ENCODE measurements at regions not wholly inside any gene's neighbourhood (a gene's known extent, or its start where the extent isn't known, plus 50 kb on each side); places are given as distances from the start of the nearest gene placed in this dataset.
"Not testable (repeated sequence)": the region's sequence is repeated elsewhere in the genome, so short reads cannot be mapped to it uniquely, and the experiment has no call there.

- DNase-seq = no peak
These were observed 713.4 kb upstream of the ACO1 start for GRCh38 chr9:31671011-31671410.

GRCh38 chr9:31674264-31674663 lies 710.2 kb upstream of the ACO1 start:
- DNase-seq = no peak

DNA sequence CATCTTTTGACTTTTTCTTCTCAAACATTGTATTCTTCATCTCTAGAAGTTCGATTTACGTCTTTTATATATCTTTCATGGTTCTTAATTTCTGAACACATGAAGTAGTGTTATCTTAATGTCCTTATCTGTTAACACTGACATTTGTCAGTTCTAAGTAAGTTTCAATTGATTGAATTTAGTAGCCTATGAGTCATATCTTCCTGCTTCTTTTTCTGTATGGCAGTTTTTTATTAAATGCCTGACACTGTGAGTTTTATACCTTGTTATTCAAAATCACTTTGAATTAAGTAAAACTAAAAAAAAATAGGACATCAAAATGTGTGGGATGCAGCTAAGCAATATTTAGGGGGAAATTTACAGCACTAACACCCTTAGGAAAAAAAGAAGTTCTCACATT lies 707.0 kb upstream of the ACO1 start:
- no peak for DNase-seq

- no peak for DNase-seq
These were observed 706.6 kb upstream of the ACO1 start for GRCh38 chr9:31677877-31678276.

- DNase-seq = no peak
These were observed 701.3 kb upstream of the ACO1 start for GRCh38 chr9:31683116-31683515.

- no peak for DNase-seq
These were observed 686.5 kb upstream of the ACO1 start for GRCh38 chr9:31697956-31698355.

- DNase-seq = no peak
These were observed 684.6 kb upstream of the ACO1 start for GRCh38 chr9:31699836-31700235.

DNA sequence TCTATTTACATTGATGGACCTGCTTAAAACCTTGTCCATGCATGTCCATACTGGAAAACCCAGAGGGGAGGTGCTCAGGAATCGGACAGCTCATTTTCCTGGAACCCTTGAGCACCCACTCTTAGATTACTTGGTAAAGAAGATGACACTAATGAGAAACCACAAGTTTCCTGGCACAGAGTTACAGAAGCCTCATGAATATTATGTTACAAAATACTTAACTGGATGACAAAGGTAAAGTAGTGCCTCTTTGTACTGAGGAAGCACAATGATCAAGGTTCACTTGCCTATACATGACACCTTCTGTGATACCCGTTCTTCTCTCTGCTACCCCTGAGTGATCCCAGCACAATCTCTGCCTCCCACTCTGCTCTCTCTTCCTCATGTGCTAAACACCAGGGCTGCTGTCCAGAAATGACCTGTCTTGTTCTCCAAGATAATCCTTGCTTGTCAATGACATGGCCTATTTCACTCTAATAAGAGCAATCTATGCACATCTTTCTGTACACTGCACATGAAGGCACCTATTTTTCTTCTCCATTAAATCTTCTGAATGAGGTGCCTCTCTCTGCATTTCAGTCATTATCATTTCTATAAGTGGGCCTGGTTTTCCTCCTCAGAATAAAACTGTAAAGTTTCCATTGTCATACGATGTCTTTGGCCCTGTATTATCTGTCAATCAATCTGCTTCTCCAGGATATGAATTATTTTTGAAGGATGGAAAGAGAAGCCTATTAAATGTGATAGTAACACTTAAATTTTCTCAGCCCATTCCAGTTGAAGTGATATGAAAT lies 684.0 kb upstream of the ACO1 start:
- no peak for DNase-seq

- no peak for DNase-seq
These were observed 681.5 kb upstream of the ACO1 start for GRCh38 chr9:31702957-31703356.

GRCh38 chr9:31715250-31715649 lies 669.2 kb upstream of the ACO1 start:
- DNase-seq = no peak

GRCh38 chr9:31719262-31719661 lies 665.2 kb upstream of the ACO1 start:
- no peak for DNase-seq

- no peak for DNase-seq
These were observed 654.0 kb upstream of the ACO1 start for GRCh38 chr9:31730398-31730797.

DNA sequence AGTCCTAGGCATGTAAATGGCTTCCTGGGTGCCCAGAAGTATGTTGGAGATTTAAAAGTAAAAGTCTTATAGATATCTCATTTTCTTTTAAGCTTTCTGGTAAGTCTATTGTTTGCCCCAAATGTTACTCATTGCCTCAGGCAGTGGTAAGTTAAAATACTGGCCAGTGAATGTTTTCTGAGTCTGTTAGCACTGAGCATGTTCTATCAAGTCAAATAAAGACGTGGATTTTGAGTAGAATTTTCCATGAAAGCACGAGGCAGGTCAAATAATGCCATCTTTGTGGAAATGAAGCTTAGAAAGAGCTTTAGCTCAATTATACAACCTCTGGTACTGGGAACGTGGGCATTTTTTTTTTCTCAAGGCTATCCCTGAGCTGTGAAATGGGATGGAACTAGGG lies 651.3 kb upstream of the ACO1 start:
- no peak for DNase-seq

GRCh38 chr9:31736581-31737179 lies 647.8 kb upstream of the ACO1 start:
- DNase-seq = no peak

DNA sequence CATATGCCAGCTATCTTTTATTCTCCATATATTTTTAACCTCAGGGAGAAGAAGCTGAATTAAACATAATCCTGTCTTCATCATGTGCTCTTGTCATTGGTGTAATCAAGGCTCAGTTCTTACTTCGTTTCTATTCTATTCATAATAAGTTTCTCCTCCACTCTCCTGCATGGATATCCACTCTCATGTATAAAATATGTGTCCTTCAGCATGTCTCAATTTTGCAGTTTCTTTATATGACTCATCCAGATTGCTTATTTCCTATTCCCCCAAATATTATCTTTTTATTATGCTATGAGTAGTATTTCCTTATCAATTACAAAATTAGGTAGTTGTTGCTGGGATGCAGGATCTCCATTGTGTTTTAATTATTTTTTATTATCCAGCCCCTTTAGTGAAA lies 643.7 kb upstream of the ACO1 start:
- no peak for DNase-seq

GRCh38 chr9:31744589-31744988 lies 639.9 kb upstream of the ACO1 start:
- no peak for DNase-seq

- no peak for DNase-seq
These were observed 639.0 kb upstream of the ACO1 start for GRCh38 chr9:31745468-31745867.

DNA sequence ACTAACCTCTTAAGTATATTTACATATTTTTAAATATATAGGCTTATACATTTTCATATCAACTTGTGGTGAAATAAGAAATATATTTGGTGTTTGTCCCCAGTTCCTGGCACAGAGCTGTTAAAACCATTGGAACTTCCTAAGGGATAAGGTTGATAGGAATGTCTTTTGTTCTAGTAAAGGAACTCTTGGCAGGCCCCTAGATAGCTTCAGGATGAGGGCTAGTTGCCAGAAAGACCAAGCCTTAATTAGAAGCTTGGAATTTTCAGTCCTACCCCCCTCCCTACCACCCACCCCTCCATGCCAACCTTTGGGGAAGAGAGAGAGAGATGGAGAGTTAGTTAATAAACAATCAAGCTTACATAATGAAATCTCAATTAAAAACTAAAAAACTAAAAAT lies 638.6 kb upstream of the ACO1 start:
- no peak for DNase-seq

DNA sequence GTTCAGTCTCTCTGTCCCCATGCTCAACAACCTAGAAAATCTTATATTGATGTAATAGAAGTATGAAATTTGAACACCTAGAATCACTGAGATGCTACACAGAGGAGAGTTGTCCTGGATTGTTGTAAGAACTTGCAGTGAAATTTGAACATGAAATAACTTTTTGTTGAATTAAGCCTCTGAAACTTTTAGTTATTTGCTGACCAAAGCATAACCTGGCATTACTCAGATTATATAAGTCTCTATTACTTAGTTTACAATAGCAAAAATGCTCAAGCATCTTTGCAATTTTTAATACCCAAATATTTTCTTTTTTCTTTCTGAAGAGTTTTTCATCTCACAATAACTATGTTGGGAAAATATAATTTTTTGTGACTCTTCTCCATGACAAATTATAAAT lies 630.7 kb upstream of the ACO1 start:
- no peak for DNase-seq

- DNase-seq = no peak
These were observed 624.7 kb upstream of the ACO1 start for GRCh38 chr9:31759703-31760102.

DNA sequence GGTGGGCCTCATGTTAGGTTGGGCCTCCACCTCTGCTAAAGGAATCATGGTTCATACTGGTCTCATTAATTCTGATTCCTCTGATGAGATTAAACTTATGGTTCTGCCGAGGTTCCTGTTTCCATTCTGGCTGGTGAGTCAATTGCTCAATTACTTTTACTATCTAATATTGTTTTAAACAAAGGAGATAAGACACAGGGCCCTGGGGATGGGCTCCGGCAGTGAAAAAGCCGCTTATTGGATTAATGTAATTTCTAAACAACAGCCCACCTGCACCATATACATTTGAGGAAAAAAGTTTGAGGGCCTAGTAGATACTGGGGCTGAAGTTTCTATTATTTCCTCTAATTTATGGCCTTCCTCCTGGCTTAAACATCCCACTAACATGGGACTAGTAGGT lies 610.4 kb upstream of the ACO1 start:
- not testable (repeated sequence) for DNase-seq

DNA sequence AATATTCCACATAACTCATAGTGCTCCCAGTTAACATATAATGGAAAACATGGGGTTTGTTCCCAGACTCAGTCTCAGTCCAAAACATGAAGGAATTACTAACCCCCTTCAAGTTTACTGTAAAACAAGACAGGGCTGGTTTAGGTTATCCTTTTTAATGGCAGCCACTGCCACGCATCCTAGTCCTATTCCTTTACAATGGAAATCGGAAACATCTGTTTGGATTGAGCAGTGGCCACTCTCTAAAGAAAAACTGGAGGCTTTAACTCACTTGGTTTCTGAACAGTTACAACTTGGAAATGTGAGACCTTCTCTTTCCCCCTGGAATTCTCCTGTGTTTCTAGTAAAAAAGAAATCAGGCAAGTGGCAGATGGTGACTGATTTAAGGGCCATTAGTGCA lies 609.9 kb upstream of the ACO1 start:
- DNase-seq = no peak

GRCh38 chr9:31776471-31776870 lies 608.0 kb upstream of the ACO1 start:
- no peak for DNase-seq

DNA sequence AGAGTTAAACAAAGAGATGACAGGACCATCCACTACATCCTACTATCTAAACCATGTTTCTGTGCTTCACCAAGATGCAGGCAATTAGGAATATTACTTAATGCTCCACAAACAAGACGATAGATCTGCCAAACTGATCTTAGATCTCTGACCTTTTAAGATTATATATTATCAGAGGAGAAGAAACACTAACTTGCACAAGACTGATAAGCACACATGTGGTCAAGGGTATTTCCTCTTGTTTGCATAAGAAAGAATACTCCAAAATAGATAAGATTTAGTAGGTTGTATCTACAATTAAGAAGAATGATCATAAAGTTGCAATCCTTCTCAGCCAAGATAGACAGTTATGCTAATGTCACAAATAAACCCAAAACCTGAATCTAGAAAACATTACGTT lies 601.0 kb upstream of the ACO1 start:
- DNase-seq = no peak

DNA sequence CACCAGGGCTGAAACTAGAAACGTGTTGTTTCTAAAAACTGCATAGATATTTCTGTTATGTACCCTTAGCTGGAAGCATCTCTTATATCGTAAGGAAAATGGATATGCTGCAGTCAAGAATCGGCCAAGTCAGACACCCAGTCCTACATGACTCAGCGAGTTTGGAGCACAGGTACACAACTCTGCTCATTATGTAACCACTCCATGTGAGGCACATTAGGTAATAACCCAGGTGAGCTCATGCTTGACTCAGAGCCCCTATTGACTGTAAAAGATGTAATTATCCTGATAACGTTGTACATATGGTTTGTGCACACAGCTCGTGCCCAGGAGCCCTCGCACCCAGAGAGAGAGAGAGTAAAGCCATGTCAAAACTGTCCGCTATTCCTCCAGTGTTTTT lies 593.7 kb upstream of the ACO1 start:
- no peak for DNase-seq

Measured in T-helper 9 cell (primary cell).